Activated B cell treated with CpG ODN at 0.5 μM for 24 hours (primary cell): ENCODE measurements at regions not wholly inside any gene's neighbourhood (a gene's known extent, or its start where the extent isn't known, plus 50 kb on each side); places are given as distances from the start of the nearest gene placed in this dataset.
A peak's percentile ranks its signal among the peaks of the same experiment; 100 is the strongest.

Experiments
- ATAC-seq: fragments of 200-7000 bp; cut with Tn5 transposase; one replicate; pipeline ENCODE4 v1.10.0; 2021; ENCODE audit warnings: low read depth, mild to moderate bottlenecking, moderate library complexity
- CTCF ChIA-PET: fragments of 350-600 bp; sonication (Branson Sonifier 250); formaldehyde crosslinking; loops from one replicate; lab custom pipeline; 2021; ENCODE audit warnings: antibody characterized with exemption; lab: Charles Lee
- POLR2A ChIA-PET: fragments of 350-600 bp; sonication (Branson Sonifier 250); formaldehyde crosslinking; loops from one replicate; lab custom pipeline; 2021; ENCODE audit warnings: antibody characterized with exemption; lab: Charles Lee
- DNase-seq: peaks from one replicate; pipeline ENCODE4 v3.0.0; 2022
- H3K27ac Mint-ChIP-seq: one replicate; pipeline ENCODE4 v1.8.0; 2020; ENCODE audit warnings: mixed read lengths
- H3K27me3 Mint-ChIP-seq: one replicate; pipeline ENCODE4 v1.8.0; 2021; ENCODE audit warnings: mixed read lengths
- H3K36me3 Mint-ChIP-seq: one replicate; pipeline ENCODE4 v1.8.0; 2021; ENCODE audit warnings: low read depth, mixed read lengths
- H3K4me1 Mint-ChIP-seq: one replicate; pipeline ENCODE4 v1.8.0; 2021; ENCODE audit warnings: mixed read lengths
- H3K4me3 Mint-ChIP-seq: one replicate; pipeline ENCODE4 v1.8.0; 2020; ENCODE audit warnings: mild to moderate bottlenecking, mixed read lengths
- H3K9me3 Mint-ChIP-seq: one replicate; pipeline ENCODE4 v1.8.0; 2020; ENCODE audit warnings: mixed read lengths
- CTCF ChIP-seq: fragments of 200-600 bp; IDR thresholded peaks from one replicate; pipeline ENCODE4 v1.8.0; 2022; ENCODE audit warnings: antibody characterized with exemption, mild to moderate bottlenecking
- intact Hi-C: fragments of 100-400 bp; cut with micrococcal nuclease; formaldehyde crosslinking; loops from one replicate; pipeline ENCODE4 v1.15.1; 2024

DNA sequence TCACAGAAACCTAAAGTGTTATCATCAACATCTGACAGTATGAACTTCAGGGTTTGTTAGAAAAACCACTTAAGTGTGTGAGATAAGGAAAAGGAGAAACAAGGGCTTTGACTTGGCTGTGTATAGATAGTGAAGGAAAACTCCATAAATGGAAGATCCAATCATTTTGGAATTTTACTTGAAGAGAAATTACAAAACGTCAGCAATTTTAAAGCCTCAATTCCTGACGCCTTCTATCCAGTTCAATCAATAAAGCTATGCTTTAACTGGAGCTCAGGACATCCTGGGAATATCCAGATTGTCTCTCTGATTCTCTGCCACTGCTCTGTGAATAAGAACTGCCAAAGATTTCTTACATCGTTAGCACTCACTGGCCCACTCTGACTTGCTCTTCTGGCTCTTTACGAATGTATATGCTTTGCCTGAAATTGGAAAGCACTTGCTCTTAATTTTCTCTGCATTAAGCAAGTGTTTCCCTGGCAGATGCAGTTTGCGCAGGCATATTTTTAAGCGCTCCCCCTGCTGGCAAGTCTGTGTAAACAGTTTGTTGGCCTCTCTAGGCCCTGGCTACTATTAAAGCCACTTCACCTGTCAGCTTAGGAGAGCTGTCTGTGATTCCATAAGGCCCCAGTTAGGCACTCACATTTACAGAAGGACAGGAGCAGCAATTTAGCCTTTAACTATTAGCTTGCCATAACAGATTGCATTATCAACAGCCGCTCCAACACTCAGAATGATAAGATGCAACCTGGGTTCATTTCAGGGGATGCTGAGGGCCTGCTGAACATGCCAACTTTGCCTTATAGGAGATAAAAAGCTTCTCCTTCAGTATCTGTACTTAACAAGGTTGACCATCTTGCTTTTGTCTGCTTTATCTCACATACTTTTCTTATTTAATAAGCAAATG lies 251.4 kb upstream of the DDX53 start:
- ChIA-PET POLR2A (no interaction called here), CTCF (interaction anchor here (1.0 to 3.5 kb wide), 4 partner anchors 611 to 765 kb away, joined by 3 to 36 read pairs (median 11); no protein-coding TSS in a partner anchor)
- Mint-ChIP-seq H3K27me3 (no peaks in the 10 kb centered on the region), H3K36me3 (no peaks in the 10 kb centered on the region), H3K27ac (no peak overlapping the region), H3K4me1 (no peaks in the 10 kb centered on the region), H3K4me3 (no peak overlapping the region), H3K9me3 (no peaks in the 10 kb centered on the region)
- ATAC-seq (peak; percentile 64), DNase-seq (peak; percentile 14)
- intact Hi-C loops: loop anchor here (1.0 to 5.0 kb wide), 5 partner anchors 556 to 909 kb away; partner anchors contain the start of gene MBTPS2
- no peak for TF ChIP-seq CTCF

- ChIA-PET CTCF (no interaction called here), POLR2A (no interaction called here)
- ATAC-seq: no peak
- TF ChIP-seq CTCF: no peak
- Mint-ChIP-seq H3K4me3 (no peak overlapping the region), H3K9me3 (no peaks in the 10 kb centered on the region), H3K4me1 (no peaks in the 10 kb centered on the region), H3K27me3 (no peaks in the 10 kb centered on the region), H3K27ac (no peak overlapping the region), H3K36me3 (no peaks in the 10 kb centered on the region)
- intact Hi-C loops: no loop called here
- DNase-seq: no peak
Observed at GRCh38 chrX:22758807-22759481, 240.8 kb upstream of the DDX53 start.

DNA sequence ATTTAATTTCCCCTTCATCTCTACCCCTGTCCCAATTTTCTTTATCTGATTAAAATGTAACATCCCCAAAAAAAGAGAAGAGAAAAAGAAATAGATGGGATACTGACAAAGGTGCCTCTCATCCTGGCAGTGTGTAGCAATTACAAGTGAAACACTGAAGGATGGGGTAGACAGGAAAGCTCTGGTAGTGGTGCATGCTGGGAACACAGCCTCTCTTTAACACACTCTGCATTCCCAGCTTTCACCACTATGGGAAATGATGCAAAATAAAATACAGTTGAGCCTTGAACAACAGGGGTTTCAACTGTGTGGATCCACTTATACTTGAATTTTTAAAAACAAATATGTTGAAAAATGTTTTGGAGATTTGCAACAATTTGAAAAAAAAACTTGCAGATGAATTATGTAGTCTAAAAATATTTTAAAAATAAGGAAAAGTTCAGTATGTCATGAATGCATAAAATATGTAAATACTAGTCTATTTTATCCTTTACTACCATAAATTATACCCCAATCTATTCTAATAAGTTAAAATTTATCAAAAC lies 239.2 kb upstream of the DDX53 start:
- ChIA-PET POLR2A (no interaction called here), CTCF (no interaction called here)
- no peak overlapping the region for H3K27ac Mint-ChIP-seq
- H3K27me3 Mint-ChIP-seq: no peaks in the 10 kb centered on the region
- no peaks in the 10 kb centered on the region for H3K9me3 Mint-ChIP-seq
- no peak for TF ChIP-seq CTCF
- ATAC-seq (no peak), DNase-seq (no peak)
- no peaks in the 10 kb centered on the region for H3K4me1 Mint-ChIP-seq
- no peaks in the 10 kb centered on the region for H3K36me3 Mint-ChIP-seq
- intact Hi-C loops: no loop called here
- no peak overlapping the region for H3K4me3 Mint-ChIP-seq

DNA sequence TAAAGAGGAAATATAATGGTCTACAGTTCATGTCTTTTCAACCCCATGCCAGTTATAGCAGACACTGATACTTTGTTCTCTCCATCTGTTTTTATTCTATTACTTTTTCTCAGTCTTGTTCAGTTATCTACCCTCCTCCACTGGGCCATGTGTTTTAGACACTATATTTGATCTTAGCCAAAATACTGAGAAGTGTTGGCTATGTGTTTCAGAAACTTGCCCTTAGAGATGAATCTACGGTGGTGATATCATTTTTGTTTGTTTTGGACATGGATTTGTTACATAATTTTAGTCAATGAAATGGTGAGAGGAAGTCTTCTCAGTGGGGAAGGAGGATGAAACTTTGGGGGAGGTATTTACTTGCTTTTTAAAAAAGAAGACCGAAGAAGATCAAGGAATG lies 211.5 kb upstream of the DDX53 start:
- ATAC-seq (no peak), DNase-seq (no peak)
- Mint-ChIP-seq H3K4me1 (no peaks in the 10 kb centered on the region), H3K27me3 (no peaks in the 10 kb centered on the region), H3K36me3 (no peaks in the 10 kb centered on the region), H3K4me3 (no peak overlapping the region), H3K27ac (no peak overlapping the region), H3K9me3 (peaks cover 3% of the 10 kb centered on the region)
- POLR2A ChIA-PET: no interaction called here
- CTCF ChIA-PET: no interaction called here
- intact Hi-C loops: no loop called here
- TF ChIP-seq CTCF: no peak

GRCh38 chrX:22795671-22796070 lies 204.1 kb upstream of the DDX53 start:
- no peak overlapping the region for H3K4me3 Mint-ChIP-seq
- no peak for TF ChIP-seq CTCF
- no peaks in the 10 kb centered on the region for H3K27me3 Mint-ChIP-seq
- CTCF ChIA-PET: no interaction called here
- DNase-seq (no peak), ATAC-seq (no peak)
- no peaks in the 10 kb centered on the region for H3K36me3 Mint-ChIP-seq
- H3K27ac Mint-ChIP-seq: no peak overlapping the region
- POLR2A ChIA-PET: no interaction called here
- no peaks in the 10 kb centered on the region for H3K9me3 Mint-ChIP-seq
- intact Hi-C loops: no loop called here
- peaks cover 5% of the 10 kb centered on the region for H3K4me1 Mint-ChIP-seq
